Vagina (tissue), 2 donors: ENCODE measurements at regions not wholly inside any gene's neighbourhood (a gene's known extent, or its start where the extent isn't known, plus 50 kb on each side); places are given as distances from the start of the nearest gene placed in this dataset.

ENCODE experiments used
- POLR2A ChIP-seq, 2 donors: fragments of 450-650 bp; IDR thresholded peaks; one replicate each; pipeline ENCODE4 v1.6.1; 2017; ENCODE audit warnings: antibody characterized with exemption in 2 of 2, mild to moderate bottlenecking in 2 of 2, moderate library complexity in 2 of 2
- POLR2AphosphoS5 ChIP-seq, 2 donors: sonication (generic); formaldehyde crosslinking; IDR thresholded peaks; one replicate each; pipeline ENCODE4 v1.9.0; 2017; ENCODE audit warnings: antibody characterized with exemption in 2 of 2, mild to moderate bottlenecking in 2 of 2, low read depth in 1 of 2; ENCODE audit not compliant: insufficient read depth in 1 of 2
- TF ChIP-seq, protein P1 (sequence below), 3 experiments: fragments of 450-650 bp in 2 of 3; fragments of 200-600 bp in 1 of 3; sonication (generic) in 1 of 3; IDR thresholded peaks; one replicate each; pipeline ENCODE4 v1.5.1; 2017 to 2019; ENCODE audit warnings: antibody characterized with exemption in 3 of 3, mild to moderate bottlenecking in 2 of 3, moderate library complexity in 2 of 3

DNA sequence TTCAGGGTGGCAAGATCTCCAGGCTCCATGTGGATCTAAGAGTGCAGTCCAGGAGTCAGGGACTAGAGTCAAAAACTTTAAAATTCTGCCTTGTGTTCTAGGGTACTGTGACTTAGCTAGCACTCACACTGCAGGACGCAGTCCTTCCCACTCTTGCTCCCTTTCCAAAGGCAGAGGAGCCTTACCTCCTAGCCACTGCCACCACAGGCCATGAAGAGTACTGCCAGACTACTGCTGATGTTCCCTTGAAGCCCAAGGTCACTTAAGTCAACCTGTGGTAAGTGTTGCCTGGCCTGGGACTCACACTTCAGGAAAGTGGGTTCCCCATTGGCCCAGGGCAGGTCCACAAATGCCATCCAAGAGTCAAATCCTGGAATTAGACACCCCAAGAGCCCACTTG, 632.2 kb downstream of the PCDH19 start:
- TF ChIP-seq POLR2AphosphoS5 (IDR thresholded peaks at IDR 0.05; ENCODE audit: insufficient read depth in 1 of 2, low read depth in 1 of 2), result no peak
- TF ChIP-seq, protein P1, sequence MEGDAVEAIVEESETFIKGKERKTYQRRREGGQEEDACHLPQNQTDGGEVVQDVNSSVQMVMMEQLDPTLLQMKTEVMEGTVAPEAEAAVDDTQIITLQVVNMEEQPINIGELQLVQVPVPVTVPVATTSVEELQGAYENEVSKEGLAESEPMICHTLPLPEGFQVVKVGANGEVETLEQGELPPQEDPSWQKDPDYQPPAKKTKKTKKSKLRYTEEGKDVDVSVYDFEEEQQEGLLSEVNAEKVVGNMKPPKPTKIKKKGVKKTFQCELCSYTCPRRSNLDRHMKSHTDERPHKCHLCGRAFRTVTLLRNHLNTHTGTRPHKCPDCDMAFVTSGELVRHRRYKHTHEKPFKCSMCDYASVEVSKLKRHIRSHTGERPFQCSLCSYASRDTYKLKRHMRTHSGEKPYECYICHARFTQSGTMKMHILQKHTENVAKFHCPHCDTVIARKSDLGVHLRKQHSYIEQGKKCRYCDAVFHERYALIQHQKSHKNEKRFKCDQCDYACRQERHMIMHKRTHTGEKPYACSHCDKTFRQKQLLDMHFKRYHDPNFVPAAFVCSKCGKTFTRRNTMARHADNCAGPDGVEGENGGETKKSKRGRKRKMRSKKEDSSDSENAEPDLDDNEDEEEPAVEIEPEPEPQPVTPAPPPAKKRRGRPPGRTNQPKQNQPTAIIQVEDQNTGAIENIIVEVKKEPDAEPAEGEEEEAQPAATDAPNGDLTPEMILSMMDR (IDR thresholded peaks at IDR 0.05), result no peak
- TF ChIP-seq POLR2A (IDR thresholded peaks at IDR 0.05), result no peak
